DND-41 (cell line): ENCODE measurements at regions not wholly inside any gene's neighbourhood (a gene's known extent, or its start where the extent isn't known, plus 50 kb on each side); places are given as distances from the start of the nearest gene placed in this dataset.

Source experiments
- ATAC-seq: fragments of 200-7000 bp; cut with Tn5 transposase; 3 replicates; pipeline ENCODE4 v1.9.1; 2021; ENCODE audit warnings: low read depth; ENCODE audit not compliant: insufficient read depth
- DNase-seq: peaks from one replicate; pipeline ENCODE4 v3.0.0-alpha.2; 2020
- H2AFZ ChIP-seq: 2 replicates; pipeline ENCODE4 v1.6.0; 2012; ENCODE audit warnings: low read depth, low read length
- H3K27ac ChIP-seq: 2 replicates; pipeline ENCODE4 v1.5.1; 2012; ENCODE audit warnings: low read length, inconsistent platforms
- H3K27me3 ChIP-seq: fragments of 200-600 bp; sonication (generic); 2 replicates; pipeline ENCODE4 v1.6.0; 2012; ENCODE audit warnings: low read length, mild to moderate bottlenecking, inconsistent platforms; ENCODE audit not compliant: insufficient read depth, poor library complexity
- H3K36me3 ChIP-seq: 2 replicates; pipeline ENCODE4 v1.5.1; 2012; ENCODE audit warnings: low read length, inconsistent platforms; ENCODE audit not compliant: insufficient read depth
- H3K4me1 ChIP-seq: 2 replicates; pipeline ENCODE4 v1.5.1; 2012; ENCODE audit warnings: mild to moderate bottlenecking, low read length; ENCODE audit not compliant: insufficient read depth
- H3K4me2 ChIP-seq: 2 replicates; pipeline ENCODE4 v1.6.0; 2012; ENCODE audit warnings: mild to moderate bottlenecking, moderate library complexity, low read length, inconsistent platforms; ENCODE audit not compliant: insufficient read depth
- H3K4me3 ChIP-seq, 2 experiments: fragments of 200-600 bp in 1 of 2; shearing (Covaris generic) in 1 of 2; 2 replicates each; pipeline ENCODE4 v1.5.1; 2012 to 2016; ENCODE audit warnings: inconsistent platforms in 2 of 2, low read length in 2 of 2, mild to moderate bottlenecking in 2 of 2, low read depth in 1 of 2, moderate library complexity in 1 of 2
- H3K79me2 ChIP-seq: 2 replicates; pipeline ENCODE4 v1.6.0; 2012; ENCODE audit warnings: low read length, inconsistent platforms; ENCODE audit not compliant: insufficient read depth
- H3K9ac ChIP-seq: 2 replicates; pipeline ENCODE4 v1.6.0; 2012; ENCODE audit warnings: low read depth, mild to moderate bottlenecking, inconsistent platforms, low read length, moderate library complexity
- H3K9me3 ChIP-seq: 2 replicates; pipeline ENCODE4 v1.5.1; 2012; ENCODE audit warnings: low read length, moderate library complexity, mild to moderate bottlenecking, inconsistent platforms; ENCODE audit not compliant: insufficient read depth, severe bottlenecking
- H4K20me1 ChIP-seq: 2 replicates; pipeline ENCODE4 v1.6.0; 2012; ENCODE audit warnings: low read length; ENCODE audit not compliant: insufficient read depth
- EZH2 ChIP-seq: IDR thresholded peaks from 3 replicates; pipeline ENCODE4 v1.6.1; 2012; ENCODE audit warnings: borderline replicate concordance, low read depth, mild to moderate bottlenecking, moderate library complexity, low read length, inconsistent platforms; ENCODE audit not compliant: severe bottlenecking
- TF ChIP-seq, protein P1 (sequence below): IDR thresholded peaks from 2 replicates; pipeline ENCODE4 v1.5.1; 2012; ENCODE audit warnings: borderline replicate concordance, low read length, moderate library complexity, mild to moderate bottlenecking; ENCODE audit not compliant: poor library complexity, severe bottlenecking; ENCODE audit errors: extremely low read depth

DNA sequence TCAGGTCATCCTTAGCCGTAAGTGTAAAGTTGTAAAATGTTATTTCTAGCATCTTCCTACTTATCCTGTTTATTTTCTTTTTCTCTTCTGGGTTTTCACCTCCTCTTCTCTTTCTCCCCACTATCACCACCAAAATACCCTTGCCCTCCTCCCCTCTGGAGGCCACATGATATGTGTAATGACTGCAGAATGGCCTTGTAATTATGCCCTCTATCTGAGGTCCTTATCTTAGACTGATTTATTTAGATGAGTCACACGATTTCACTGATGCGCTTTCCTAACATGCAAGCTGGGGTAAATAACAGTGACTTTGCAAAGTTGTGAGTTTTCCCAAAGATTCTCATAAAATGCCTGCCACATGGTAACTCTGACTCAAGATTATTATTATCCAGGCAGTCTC lies 231.8 kb upstream of the GPRIN3 start:
- DNase-seq (no peak), ATAC-seq (no peak)
- Histone ChIP-seq H2AFZ (no peak overlapping the region), H3K79me2 (no peaks in the 10 kb centered on the region), H3K4me3 (no peak overlapping the region), H3K9me3 (peaks cover 1% of the 10 kb centered on the region), H3K36me3 (no peaks in the 10 kb centered on the region), H3K27ac (no peak overlapping the region), H4K20me1 (no peaks in the 10 kb centered on the region; the same call in 1 of the 2 replicates), H3K27me3 (peaks cover 15% of the 10 kb centered on the region), H3K4me2 (no peak overlapping the region), H3K4me1 (no peaks in the 10 kb centered on the region), H3K9ac (no peak overlapping the region)
- no peak for TF ChIP-seq EZH2
- TF ChIP-seq, protein P1, sequence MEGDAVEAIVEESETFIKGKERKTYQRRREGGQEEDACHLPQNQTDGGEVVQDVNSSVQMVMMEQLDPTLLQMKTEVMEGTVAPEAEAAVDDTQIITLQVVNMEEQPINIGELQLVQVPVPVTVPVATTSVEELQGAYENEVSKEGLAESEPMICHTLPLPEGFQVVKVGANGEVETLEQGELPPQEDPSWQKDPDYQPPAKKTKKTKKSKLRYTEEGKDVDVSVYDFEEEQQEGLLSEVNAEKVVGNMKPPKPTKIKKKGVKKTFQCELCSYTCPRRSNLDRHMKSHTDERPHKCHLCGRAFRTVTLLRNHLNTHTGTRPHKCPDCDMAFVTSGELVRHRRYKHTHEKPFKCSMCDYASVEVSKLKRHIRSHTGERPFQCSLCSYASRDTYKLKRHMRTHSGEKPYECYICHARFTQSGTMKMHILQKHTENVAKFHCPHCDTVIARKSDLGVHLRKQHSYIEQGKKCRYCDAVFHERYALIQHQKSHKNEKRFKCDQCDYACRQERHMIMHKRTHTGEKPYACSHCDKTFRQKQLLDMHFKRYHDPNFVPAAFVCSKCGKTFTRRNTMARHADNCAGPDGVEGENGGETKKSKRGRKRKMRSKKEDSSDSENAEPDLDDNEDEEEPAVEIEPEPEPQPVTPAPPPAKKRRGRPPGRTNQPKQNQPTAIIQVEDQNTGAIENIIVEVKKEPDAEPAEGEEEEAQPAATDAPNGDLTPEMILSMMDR: no peak

DNA sequence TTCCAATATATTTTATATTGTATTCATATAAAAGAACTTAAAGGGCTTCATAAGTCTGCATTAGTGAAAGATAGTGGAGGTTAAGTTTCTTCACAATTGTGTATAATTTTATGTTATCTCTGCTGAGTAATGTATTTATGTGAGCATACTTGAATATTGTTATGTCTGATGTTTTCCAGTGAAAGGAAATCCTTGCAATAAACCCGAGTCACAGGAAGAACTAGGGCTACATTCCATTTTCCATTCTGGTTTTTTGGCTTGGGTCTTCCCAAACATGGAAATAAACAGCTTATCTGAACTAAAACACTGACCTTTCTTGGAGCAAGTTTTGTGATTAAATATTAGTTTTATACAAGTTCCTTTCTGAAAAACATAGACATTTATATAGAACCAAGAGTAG lies 231.3 kb upstream of the GPRIN3 start:
- no peak for DNase-seq
- Histone ChIP-seq H3K27ac (no peak overlapping the region), H3K79me2 (no peaks in the 10 kb centered on the region), H3K9me3 (no peaks in the 10 kb centered on the region), H3K9ac (no peak overlapping the region), H3K36me3 (no peaks in the 10 kb centered on the region), H3K4me2 (no peak overlapping the region), H4K20me1 (no peaks in the 10 kb centered on the region; the same call in 1 of the 2 replicates), H3K27me3 (peaks cover 16% of the 10 kb centered on the region), H3K4me1 (no peaks in the 10 kb centered on the region), H2AFZ (no peak overlapping the region), H3K4me3 (no peak overlapping the region)
- ATAC-seq: no peak
- TF ChIP-seq, protein P1: no peak
- TF ChIP-seq EZH2: no peak

DNA sequence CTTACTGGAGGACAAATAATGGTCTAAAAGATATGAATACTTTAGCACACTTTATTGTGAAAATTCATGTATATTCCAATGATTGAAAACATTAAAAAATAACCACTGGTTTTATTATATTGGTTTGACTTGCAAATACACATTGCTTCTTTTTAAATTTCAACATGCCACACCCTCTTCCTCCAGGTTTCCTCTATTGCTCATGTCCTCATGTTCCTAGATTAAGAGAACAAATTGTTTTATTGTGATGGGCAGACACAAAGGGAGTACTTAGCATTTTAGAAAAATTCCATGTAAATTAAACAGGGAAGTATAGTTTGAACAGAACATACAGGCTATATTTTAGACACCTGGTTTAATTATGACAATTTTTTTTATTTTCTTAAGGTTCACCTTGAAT lies 230.6 kb upstream of the GPRIN3 start:
- H4K20me1 ChIP-seq: peaks cover under 1% of the 10 kb centered on the region; the same call in 1 of the 2 replicates

More for the DNA sequence above, 230.6 kb upstream of the GPRIN3 start:
- Histone ChIP-seq H3K4me2 (no peak overlapping the region), H3K79me2 (no peaks in the 10 kb centered on the region), H3K9me3 (no peaks in the 10 kb centered on the region), H3K27ac (no peak overlapping the region), H3K27me3 (peaks cover 18% of the 10 kb centered on the region), H3K4me1 (no peaks in the 10 kb centered on the region), H3K9ac (no peak overlapping the region), H3K4me3 (no peak overlapping the region), H3K36me3 (no peaks in the 10 kb centered on the region), H2AFZ (no peak overlapping the region)
- ATAC-seq (no peak), DNase-seq (no peak)
- TF ChIP-seq, protein P1: no peak
- no peak for TF ChIP-seq EZH2
